H9 (cell line): ENCODE measurements at regions not wholly inside any gene's neighbourhood (a gene's known extent, or its start where the extent isn't known, plus 50 kb on each side); places are given as distances from the start of the nearest gene placed in this dataset.

Source experiments
- DNase-seq: peaks from one replicate; pipeline ENCODE4 v3.0.0-alpha.2; 2017
- H2AFZ ChIP-seq: one replicate; pipeline ENCODE4 v1.6.1; 2013; ENCODE audit warnings: mild to moderate bottlenecking, low read length, control low read depth, moderate library complexity
- H2AK5ac ChIP-seq: 2 replicates; pipeline ENCODE4 v1.6.1; 2013; ENCODE audit warnings: low read length, control low read depth, mixed read lengths; ENCODE audit not compliant: insufficient read length
- H2BK120ac ChIP-seq: one replicate; pipeline ENCODE4 v1.6.1; 2013; ENCODE audit warnings: low read depth, mild to moderate bottlenecking, low read length, control low read depth, inconsistent platforms; ENCODE audit not compliant: poor library complexity, severe bottlenecking
- H2BK12ac ChIP-seq: 2 replicates; pipeline ENCODE4 v1.6.1; 2013; ENCODE audit warnings: low read length, control low read depth, mixed read lengths, low read depth; ENCODE audit not compliant: insufficient read length
- H2BK15ac ChIP-seq: 2 replicates; pipeline ENCODE4 v1.6.1; 2013; ENCODE audit warnings: low read depth, low read length, control low read depth
- H2BK20ac ChIP-seq: one replicate; pipeline ENCODE4 v1.6.1; 2013; ENCODE audit warnings: low read depth, mild to moderate bottlenecking, low read length, control low read depth, inconsistent platforms; ENCODE audit not compliant: poor library complexity, severe bottlenecking
- H2BK5ac ChIP-seq: 2 replicates; pipeline ENCODE4 v1.6.1; 2013; ENCODE audit warnings: low read length, control low read depth, mixed read lengths; ENCODE audit not compliant: insufficient read length
- H3K14ac ChIP-seq: 2 replicates; pipeline ENCODE4 v1.6.1; 2013; ENCODE audit warnings: low read length, control low read depth; ENCODE audit not compliant: insufficient read depth
- H3K18ac ChIP-seq: 2 replicates; pipeline ENCODE4 v1.6.1; 2013; ENCODE audit warnings: low read depth, mild to moderate bottlenecking, mixed read lengths, low read length, control low read depth; ENCODE audit not compliant: insufficient read length
- H3K23ac ChIP-seq: 2 replicates; pipeline ENCODE4 v1.6.1; 2013; ENCODE audit warnings: low read length, control low read depth, mixed read lengths, low read depth; ENCODE audit not compliant: insufficient read length
- H3K23me2 ChIP-seq: 2 replicates; pipeline ENCODE4 v1.6.1; 2013; ENCODE audit warnings: low read depth, mild to moderate bottlenecking, mixed read lengths, low read length, control low read depth; ENCODE audit not compliant: insufficient read length, poor library complexity, severe bottlenecking
- H3K27ac ChIP-seq: 2 replicates; pipeline ENCODE4 v1.5.1; 2013; ENCODE audit warnings: low read length, control low read depth, mixed read lengths, low read depth; ENCODE audit not compliant: insufficient read length
- H3K27me3 ChIP-seq: 2 replicates; pipeline ENCODE4 v1.6.1; 2013; ENCODE audit warnings: low read length, control low read depth, inconsistent platforms; ENCODE audit not compliant: insufficient read depth
- H3K4ac ChIP-seq: 2 replicates; pipeline ENCODE4 v1.6.1; 2013; ENCODE audit warnings: low read depth, mild to moderate bottlenecking, control low read depth, inconsistent platforms, low read length, moderate library complexity
- H3K4me1 ChIP-seq: 2 replicates; pipeline ENCODE4 v1.6.1; 2013; ENCODE audit warnings: low read length, control low read depth, inconsistent platforms; ENCODE audit not compliant: insufficient read depth
- H3K4me2 ChIP-seq: 2 replicates; pipeline ENCODE4 v1.6.1; 2013; ENCODE audit warnings: low read length, control low read depth, mixed read lengths; ENCODE audit not compliant: insufficient read length, insufficient read depth
- H3K56ac ChIP-seq: 2 replicates; pipeline ENCODE4 v1.6.1; 2013; ENCODE audit warnings: low read depth, mild to moderate bottlenecking, mixed read lengths, low read length, control low read depth; ENCODE audit not compliant: insufficient read length
- H3K79me1 ChIP-seq: 2 replicates; pipeline ENCODE4 v1.6.1; 2013; ENCODE audit warnings: low read depth, mild to moderate bottlenecking, moderate library complexity, low read length, control low read depth, inconsistent platforms; ENCODE audit not compliant: insufficient read depth, poor library complexity, severe bottlenecking
- H3K79me2 ChIP-seq: 2 replicates; pipeline ENCODE4 v1.6.1; 2013; ENCODE audit warnings: low read length, control low read depth, inconsistent platforms; ENCODE audit not compliant: insufficient read depth
- H3K9ac ChIP-seq: 2 replicates; pipeline ENCODE4 v1.6.1; 2013; ENCODE audit warnings: low read length, control low read depth, mixed read lengths; ENCODE audit not compliant: insufficient read length; ENCODE audit errors: extremely low read depth
- H3K9me3 ChIP-seq: one replicate; pipeline ENCODE4 v1.6.1; 2013; ENCODE audit warnings: low read depth, low read length, inconsistent platforms; ENCODE audit not compliant: control insufficient read depth
- H3T11ph ChIP-seq: one replicate; pipeline ENCODE4 v1.6.1; 2013; ENCODE audit warnings: mild to moderate bottlenecking, low read length, control low read depth, inconsistent platforms
- H4K20me1 ChIP-seq: one replicate; pipeline ENCODE4 v1.6.1; 2013; ENCODE audit not compliant: control insufficient read depth, insufficient read length, insufficient read depth
- H4K5ac ChIP-seq: 2 replicates; pipeline ENCODE4 v1.6.1; 2013; ENCODE audit warnings: low read depth, mild to moderate bottlenecking, mixed read lengths, low read length, control low read depth; ENCODE audit not compliant: insufficient read length
- H4K8ac ChIP-seq: replicated peaks from 2 replicates; pipeline ENCODE4 v1.6.1; 2013; ENCODE audit warnings: low read length, control low read depth, mixed read lengths, low read depth; ENCODE audit not compliant: insufficient read length
- H4K91ac ChIP-seq: 2 replicates; pipeline ENCODE4 v1.6.1; 2013; ENCODE audit warnings: low read depth, mild to moderate bottlenecking, moderate library complexity, mixed read lengths, low read length, control low read depth; ENCODE audit not compliant: insufficient read length
- H3K27ac Mint-ChIP-seq, 3 experiments: 2 replicates in 2 of 3; 3 replicates in 1 of 3; pipeline ENCODE4 v1.8.0; 2020 to 2021; ENCODE audit warnings: mixed read lengths in 3 of 3, mild to moderate bottlenecking in 1 of 3, moderate library complexity in 1 of 3
- H3K27me3 Mint-ChIP-seq: 2 replicates; pipeline ENCODE4 v1.8.0; 2021; ENCODE audit warnings: low read depth, mild to moderate bottlenecking, moderate library complexity, mixed read lengths
- H3K36me3 Mint-ChIP-seq, 3 experiments: 2 replicates in 2 of 3; 3 replicates in 1 of 3; pipeline ENCODE4 v1.8.0; 2020 to 2021; ENCODE audit warnings: low read depth in 3 of 3, mixed read lengths in 3 of 3; ENCODE audit not compliant: insufficient read depth in 1 of 3
- H3K4me1 Mint-ChIP-seq, 2 experiments: 2 replicates each; pipeline ENCODE4 v1.8.0; 2020; ENCODE audit warnings: mixed read lengths in 2 of 2
- H3K4me3 Mint-ChIP-seq, 2 experiments: 2 replicates in 1 of 2; 3 replicates in 1 of 2; pipeline ENCODE4 v1.8.0; 2020 to 2021; ENCODE audit warnings: mild to moderate bottlenecking in 2 of 2, mixed read lengths in 2 of 2, moderate library complexity in 1 of 2
- H3K9me3 Mint-ChIP-seq, 2 experiments: 2 replicates in 1 of 2; 3 replicates in 1 of 2; pipeline ENCODE4 v1.8.0; 2020; ENCODE audit warnings: mild to moderate bottlenecking in 2 of 2, mixed read lengths in 2 of 2, moderate library complexity in 1 of 2
- CTCF ChIP-seq: fragments of 200-600 bp; sonication (generic); conservative IDR thresholded peaks from 3 replicates; pipeline ENCODE4 v1.8.0; 2021; ENCODE audit warnings: antibody characterized with exemption, mild to moderate bottlenecking
- WGBS: extraction: QIAGEN DNeasy Blood & Tissue Kit; methylation state at CpG from one replicate; pipeline ENCODE4 v1.1.7; 2013; ENCODE audit warnings: missing lambda C conversion rate, low lambda C conversion rate, mixed read lengths; ENCODE audit not compliant: insufficient read length; ENCODE audit errors: extremely low coverage; 5-methylcytosine and 5-hydroxymethylcytosine counted together

GRCh38 chr14:101129521-101130167, 226.1 kb upstream of the RTL1 start:
- H2BK120ac ChIP-seq: no peak overlapping the region
- H2BK15ac ChIP-seq: no peak overlapping the region
- WGBS: no CpG with 5 or more reads among the region's 6 CpGs
- H2BK5ac ChIP-seq: no peak overlapping the region
- no peak overlapping the region for H4K91ac ChIP-seq
- no peaks in the 10 kb centered on the region for H3K79me2 ChIP-seq
- H3T11ph ChIP-seq: no peak overlapping the region
- Mint-ChIP-seq H3K27ac (no peak overlapping the region), H3K9me3 (no peaks in the 10 kb centered on the region; a peak in 1 of 5 replicates), H3K36me3 (no peaks in the 10 kb centered on the region), H3K4me1 (peaks cover 0 to 3% of the 10 kb centered on the region in 2 experiments; a peak in 2 of 4 replicates), H3K27me3 (peaks cover 24% of the 10 kb centered on the region), H3K4me3 (no peak overlapping the region)
- no peaks in the 10 kb centered on the region for H3K79me1 ChIP-seq
- H4K20me1 ChIP-seq: no peaks in the 10 kb centered on the region
- no peak overlapping the region for H3K4me2 ChIP-seq
- no peak overlapping the region for H3K9ac ChIP-seq
- no peak overlapping the region for H2BK12ac ChIP-seq
- H3K4ac ChIP-seq: no peak overlapping the region
- H4K5ac ChIP-seq: no peak overlapping the region
- H3K27ac ChIP-seq: no peak overlapping the region
- no peak overlapping the region for H3K18ac ChIP-seq
- H2AFZ ChIP-seq: no peak overlapping the region
- no peak overlapping the region for H3K56ac ChIP-seq
- H3K23me2 ChIP-seq: no peaks in the 10 kb centered on the region
- TF ChIP-seq CTCF: no peak
- no peak overlapping the region for H4K8ac ChIP-seq
- no peak overlapping the region for H3K14ac ChIP-seq
- H3K27me3 ChIP-seq: no peaks in the 10 kb centered on the region
- H3K9me3 ChIP-seq: no peaks in the 10 kb centered on the region
- DNase-seq: no peak
- H3K23ac ChIP-seq: no peak overlapping the region
- H2BK20ac ChIP-seq: no peak overlapping the region
- H3K4me1 ChIP-seq: no peaks in the 10 kb centered on the region
- H2AK5ac ChIP-seq: no peak overlapping the region
